ENCODE measurements at regions not wholly inside any gene's neighbourhood (a gene's known extent, or its start where the extent isn't known, plus 50 kb on each side); places are given as distances from the start of the nearest gene placed in this dataset.

- TF ChIP-seq CTCF (IDR thresholded peaks at IDR 0.05) (no peak), EZH2 (IDR thresholded peaks at IDR 0.05; ENCODE audit: borderline replicate concordance, insufficient read depth, low read depth, low read length, poor library complexity, severe bottlenecking) (no peak)
Measured at GRCh38 chr10:78375854-78376785, 342.5 kb downstream of the RPS24 start.
